NCI-H2171 (cell line): ENCODE measurements at regions not wholly inside any gene's neighbourhood (a gene's known extent, or its start where the extent isn't known, plus 50 kb on each side); places are given as distances from the start of the nearest gene placed in this dataset.
"Not testable (repeated sequence)": the region's sequence is repeated elsewhere in the genome, so short reads cannot be mapped to it uniquely, and the experiment has no call there.

Experiments
- DNase-seq: peaks from one replicate; lab custom pipeline; 2025; lab: John Stamatoyannopoulos, UW

- DNase-seq: no peak
Measured at GRCh38 chr5:99441235-99441634, 512.4 kb upstream of the CHD1 start.

GRCh38 chr5:99438619-99439018 is 509.8 kb upstream of the CHD1 start:
- DNase-seq: no peak

- DNase-seq: no peak
Measured at GRCh38 chr5:99437986-99438385, 509.2 kb upstream of the CHD1 start.

GRCh38 chr5:99423396-99423795 is 494.6 kb upstream of the CHD1 start:
- not testable (repeated sequence) for DNase-seq

GRCh38 chr5:99418640-99419039 is 489.8 kb upstream of the CHD1 start:
- not testable (repeated sequence) for DNase-seq

- not testable (repeated sequence) for DNase-seq
Measured at GRCh38 chr5:99410386-99410785, 481.6 kb upstream of the CHD1 start.

GRCh38 chr5:99404764-99405302 is 476.0 kb upstream of the CHD1 start:
- not testable (repeated sequence) for DNase-seq

- DNase-seq: not testable (repeated sequence)
Measured at GRCh38 chr5:99400571-99400970, 471.8 kb upstream of the CHD1 start.

- no peak for DNase-seq
Measured at GRCh38 chr5:99398976-99399375, 470.2 kb upstream of the CHD1 start.

- no peak for DNase-seq
Measured at GRCh38 chr5:99386406-99387077, 457.7 kb upstream of the CHD1 start.

GRCh38 chr5:99379187-99379586 is 450.4 kb upstream of the CHD1 start:
- no peak for DNase-seq

- no peak for DNase-seq
Measured at GRCh38 chr5:99378443-99378842, 449.6 kb upstream of the CHD1 start.

GRCh38 chr5:99369797-99370593 is 441.2 kb upstream of the CHD1 start:
- DNase-seq: no peak

- DNase-seq: no peak
Measured at GRCh38 chr5:99368726-99369125, 439.9 kb upstream of the CHD1 start.

GRCh38 chr5:99355881-99356280 is 427.1 kb upstream of the CHD1 start:
- no peak for DNase-seq

GRCh38 chr5:99349787-99350186 is 421.0 kb upstream of the CHD1 start:
- no peak for DNase-seq

- no peak for DNase-seq
Measured at GRCh38 chr5:99348597-99348996, 419.8 kb upstream of the CHD1 start.

GRCh38 chr5:99339758-99340157 is 411.0 kb upstream of the CHD1 start:
- not testable (repeated sequence) for DNase-seq

GRCh38 chr5:99334936-99335335 is 406.1 kb upstream of the CHD1 start:
- no peak for DNase-seq

GRCh38 chr5:99331061-99331460 is 402.3 kb upstream of the CHD1 start:
- DNase-seq: no peak

GRCh38 chr5:99320436-99320835 is 391.6 kb upstream of the CHD1 start:
- no peak for DNase-seq

GRCh38 chr5:99317136-99317535 is 388.3 kb upstream of the CHD1 start:
- DNase-seq: no peak

- DNase-seq: no peak
Measured at GRCh38 chr5:99316484-99316883, 387.7 kb upstream of the CHD1 start.
